Testis (tissue), 2 donors: ENCODE measurements at regions not wholly inside any gene's neighbourhood (a gene's known extent, or its start where the extent isn't known, plus 50 kb on each side); places are given as distances from the start of the nearest gene placed in this dataset.

Experiments
- DNase-seq: peaks from one replicate; pipeline ENCODE4 v3.0.0-alpha.2; 2019
- H3K27ac ChIP-seq, 2 donors: fragments of 200-600 bp; sonication (generic); one replicate each; pipeline ENCODE4 v1.5.1; 2019
- H3K27me3 ChIP-seq: fragments of 200-600 bp; sonication (generic); one replicate; pipeline ENCODE4 v1.5.1; 2019
- H3K36me3 ChIP-seq: fragments of 200-600 bp; sonication (generic); one replicate; pipeline ENCODE4 v1.5.1; 2017; ENCODE audit warnings: low read depth; ENCODE audit errors: missing control alignments
- H3K4me1 ChIP-seq: fragments of 200-600 bp; sonication (generic); one replicate; pipeline ENCODE4 v1.5.1; 2019
- H3K4me3 ChIP-seq, 2 donors: fragments of 200-600 bp; sonication (generic); one replicate each; pipeline ENCODE4 v1.5.1; 2017 to 2019
- H3K9me3 ChIP-seq: fragments of 200-600 bp; sonication (generic); one replicate; pipeline ENCODE4 v1.5.1; 2017
- CTCF ChIP-seq, 3 experiments: fragments of 450-650 bp in 2 of 3; fragments of 200-600 bp in 1 of 3; sonication (generic) in 1 of 3; IDR thresholded peaks; one replicate each; pipeline ENCODE4 v1.5.1; 2016 to 2019; ENCODE audit warnings: antibody characterized with exemption in 3 of 3, mild to moderate bottlenecking in 2 of 3, moderate library complexity in 1 of 3
- POLR2A ChIP-seq: fragments of 450-650 bp; IDR thresholded peaks from one replicate; pipeline ENCODE4 v1.6.1; 2017; ENCODE audit warnings: antibody characterized with exemption, mild to moderate bottlenecking, moderate library complexity
- WGBS, 2 donors: methylation state at CpG; one replicate each; pipeline ENCODE4 v1.1.5; 2018; 5-methylcytosine and 5-hydroxymethylcytosine counted together
- intact Hi-C: fragments of 100-400 bp; cut with DNase I; formaldehyde crosslinking; loops from one replicate; pipeline ENCODE4 v1.15.1; 2023; ENCODE audit warnings: low total_unique reads

GRCh38 chr9:3687145-3687544 is 161.3 kb upstream of the RFX3 start:
- DNase-seq, result no peak
- intact Hi-C loops, result no loop called here
- no peak for TF ChIP-seq POLR2A
- TF ChIP-seq CTCF (IDR thresholded peaks at IDR 0.05), result no peak

GRCh38 chr9:3682186-3682585 is 156.4 kb upstream of the RFX3 start:
- Histone ChIP-seq H3K9me3 (no peaks in the 10 kb centered on the region), H3K4me3 (no peak overlapping the region), H3K27me3 (no peaks in the 10 kb centered on the region), H3K36me3 (no peaks in the 10 kb centered on the region), H3K4me1 (no peaks in the 10 kb centered on the region), H3K27ac (no peak overlapping the region)
- 65 to 71% methylated on average over 3 of the region's 3 CpGs for WGBS, 2 donors
- TF ChIP-seq CTCF (IDR thresholded peaks at IDR 0.05), result no peak
- no peak for TF ChIP-seq POLR2A
- intact Hi-C loops, result no loop called here
- no peak for DNase-seq

More at GRCh38 chr9:3687145-3687544, 161.3 kb upstream of the RFX3 start:
- H3K27me3 ChIP-seq, result no peaks in the 10 kb centered on the region
- H3K9me3 ChIP-seq, result no peaks in the 10 kb centered on the region
- no peak overlapping the region for H3K4me3 ChIP-seq
- H3K36me3 ChIP-seq, result no peaks in the 10 kb centered on the region
- no peaks in the 10 kb centered on the region for H3K4me1 ChIP-seq
- no peak overlapping the region for H3K27ac ChIP-seq

GRCh38 chr9:3677541-3677940 is 151.7 kb upstream of the RFX3 start:
- H3K27me3 ChIP-seq, result no peaks in the 10 kb centered on the region
- H3K4me3 ChIP-seq, result no peak overlapping the region
- no peaks in the 10 kb centered on the region for H3K9me3 ChIP-seq
- intact Hi-C loops, result no loop called here
- H3K27ac ChIP-seq, result no peak overlapping the region
- no peaks in the 10 kb centered on the region for H3K4me1 ChIP-seq
- H3K36me3 ChIP-seq, result no peaks in the 10 kb centered on the region
- 91 to 97% methylated on average over 4 of the region's 4 CpGs for WGBS, 2 donors
- no peak for DNase-seq
- no peak for TF ChIP-seq CTCF (IDR thresholded peaks at IDR 0.05)
- no peak for TF ChIP-seq POLR2A

GRCh38 chr9:3676766-3677165 is 151.0 kb upstream of the RFX3 start:
- DNase-seq, result no peak

More at GRCh38 chr9:3676766-3677165, 151.0 kb upstream of the RFX3 start:
- Histone ChIP-seq H3K9me3 (no peaks in the 10 kb centered on the region), H3K4me1 (no peaks in the 10 kb centered on the region), H3K36me3 (no peaks in the 10 kb centered on the region), H3K4me3 (no peak overlapping the region), H3K27ac (no peak overlapping the region), H3K27me3 (no peaks in the 10 kb centered on the region)
- 73 to 82% methylated on average over 3 of the region's 3 CpGs for WGBS, 2 donors
- intact Hi-C loops, result no loop called here
- TF ChIP-seq CTCF (IDR thresholded peaks at IDR 0.05), result no peak
